H9 (cell line): ENCODE measurements at regions not wholly inside any gene's neighbourhood (a gene's known extent, or its start where the extent isn't known, plus 50 kb on each side); places are given as distances from the start of the nearest gene placed in this dataset.

Source experiments
- DNase-seq: peaks from one replicate; pipeline ENCODE4 v3.0.0-alpha.2; 2017
- H2AFZ ChIP-seq: one replicate; pipeline ENCODE4 v1.6.1; 2013; ENCODE audit warnings: mild to moderate bottlenecking, low read length, control low read depth, moderate library complexity
- H2AK5ac ChIP-seq: 2 replicates; pipeline ENCODE4 v1.6.1; 2013; ENCODE audit warnings: low read length, control low read depth, mixed read lengths; ENCODE audit not compliant: insufficient read length
- H2BK120ac ChIP-seq: one replicate; pipeline ENCODE4 v1.6.1; 2013; ENCODE audit warnings: low read depth, mild to moderate bottlenecking, low read length, control low read depth, inconsistent platforms; ENCODE audit not compliant: poor library complexity, severe bottlenecking
- H2BK12ac ChIP-seq: 2 replicates; pipeline ENCODE4 v1.6.1; 2013; ENCODE audit warnings: low read length, control low read depth, mixed read lengths, low read depth; ENCODE audit not compliant: insufficient read length
- H2BK15ac ChIP-seq: 2 replicates; pipeline ENCODE4 v1.6.1; 2013; ENCODE audit warnings: low read depth, low read length, control low read depth
- H2BK20ac ChIP-seq: one replicate; pipeline ENCODE4 v1.6.1; 2013; ENCODE audit warnings: low read depth, mild to moderate bottlenecking, low read length, control low read depth, inconsistent platforms; ENCODE audit not compliant: poor library complexity, severe bottlenecking
- H2BK5ac ChIP-seq: 2 replicates; pipeline ENCODE4 v1.6.1; 2013; ENCODE audit warnings: low read length, control low read depth, mixed read lengths; ENCODE audit not compliant: insufficient read length
- H3K14ac ChIP-seq: 2 replicates; pipeline ENCODE4 v1.6.1; 2013; ENCODE audit warnings: low read length, control low read depth; ENCODE audit not compliant: insufficient read depth
- H3K18ac ChIP-seq: 2 replicates; pipeline ENCODE4 v1.6.1; 2013; ENCODE audit warnings: low read depth, mild to moderate bottlenecking, mixed read lengths, low read length, control low read depth; ENCODE audit not compliant: insufficient read length
- H3K23ac ChIP-seq: 2 replicates; pipeline ENCODE4 v1.6.1; 2013; ENCODE audit warnings: low read length, control low read depth, mixed read lengths, low read depth; ENCODE audit not compliant: insufficient read length
- H3K23me2 ChIP-seq: 2 replicates; pipeline ENCODE4 v1.6.1; 2013; ENCODE audit warnings: low read depth, mild to moderate bottlenecking, mixed read lengths, low read length, control low read depth; ENCODE audit not compliant: insufficient read length, poor library complexity, severe bottlenecking
- H3K27ac ChIP-seq: 2 replicates; pipeline ENCODE4 v1.5.1; 2013; ENCODE audit warnings: low read length, control low read depth, mixed read lengths, low read depth; ENCODE audit not compliant: insufficient read length
- H3K27me3 ChIP-seq: 2 replicates; pipeline ENCODE4 v1.6.1; 2013; ENCODE audit warnings: low read length, control low read depth, inconsistent platforms; ENCODE audit not compliant: insufficient read depth
- H3K4ac ChIP-seq: 2 replicates; pipeline ENCODE4 v1.6.1; 2013; ENCODE audit warnings: low read depth, mild to moderate bottlenecking, control low read depth, inconsistent platforms, low read length, moderate library complexity
- H3K4me1 ChIP-seq: 2 replicates; pipeline ENCODE4 v1.6.1; 2013; ENCODE audit warnings: low read length, control low read depth, inconsistent platforms; ENCODE audit not compliant: insufficient read depth
- H3K4me2 ChIP-seq: 2 replicates; pipeline ENCODE4 v1.6.1; 2013; ENCODE audit warnings: low read length, control low read depth, mixed read lengths; ENCODE audit not compliant: insufficient read length, insufficient read depth
- H3K56ac ChIP-seq: 2 replicates; pipeline ENCODE4 v1.6.1; 2013; ENCODE audit warnings: low read depth, mild to moderate bottlenecking, mixed read lengths, low read length, control low read depth; ENCODE audit not compliant: insufficient read length
- H3K79me1 ChIP-seq: 2 replicates; pipeline ENCODE4 v1.6.1; 2013; ENCODE audit warnings: low read depth, mild to moderate bottlenecking, moderate library complexity, low read length, control low read depth, inconsistent platforms; ENCODE audit not compliant: insufficient read depth, poor library complexity, severe bottlenecking
- H3K79me2 ChIP-seq: 2 replicates; pipeline ENCODE4 v1.6.1; 2013; ENCODE audit warnings: low read length, control low read depth, inconsistent platforms; ENCODE audit not compliant: insufficient read depth
- H3K9ac ChIP-seq: 2 replicates; pipeline ENCODE4 v1.6.1; 2013; ENCODE audit warnings: low read length, control low read depth, mixed read lengths; ENCODE audit not compliant: insufficient read length; ENCODE audit errors: extremely low read depth
- H3K9me3 ChIP-seq: one replicate; pipeline ENCODE4 v1.6.1; 2013; ENCODE audit warnings: low read depth, low read length, inconsistent platforms; ENCODE audit not compliant: control insufficient read depth
- H3T11ph ChIP-seq: one replicate; pipeline ENCODE4 v1.6.1; 2013; ENCODE audit warnings: mild to moderate bottlenecking, low read length, control low read depth, inconsistent platforms
- H4K20me1 ChIP-seq: one replicate; pipeline ENCODE4 v1.6.1; 2013; ENCODE audit not compliant: control insufficient read depth, insufficient read length, insufficient read depth
- H4K5ac ChIP-seq: 2 replicates; pipeline ENCODE4 v1.6.1; 2013; ENCODE audit warnings: low read depth, mild to moderate bottlenecking, mixed read lengths, low read length, control low read depth; ENCODE audit not compliant: insufficient read length
- H4K8ac ChIP-seq: replicated peaks from 2 replicates; pipeline ENCODE4 v1.6.1; 2013; ENCODE audit warnings: low read length, control low read depth, mixed read lengths, low read depth; ENCODE audit not compliant: insufficient read length
- H4K91ac ChIP-seq: 2 replicates; pipeline ENCODE4 v1.6.1; 2013; ENCODE audit warnings: low read depth, mild to moderate bottlenecking, moderate library complexity, mixed read lengths, low read length, control low read depth; ENCODE audit not compliant: insufficient read length
- H3K27ac Mint-ChIP-seq, 3 experiments: 2 replicates in 2 of 3; 3 replicates in 1 of 3; pipeline ENCODE4 v1.8.0; 2020 to 2021; ENCODE audit warnings: mixed read lengths in 3 of 3, mild to moderate bottlenecking in 1 of 3, moderate library complexity in 1 of 3
- H3K27me3 Mint-ChIP-seq: 2 replicates; pipeline ENCODE4 v1.8.0; 2021; ENCODE audit warnings: low read depth, mild to moderate bottlenecking, moderate library complexity, mixed read lengths
- H3K36me3 Mint-ChIP-seq, 3 experiments: 2 replicates in 2 of 3; 3 replicates in 1 of 3; pipeline ENCODE4 v1.8.0; 2020 to 2021; ENCODE audit warnings: low read depth in 3 of 3, mixed read lengths in 3 of 3; ENCODE audit not compliant: insufficient read depth in 1 of 3
- H3K4me1 Mint-ChIP-seq, 2 experiments: 2 replicates each; pipeline ENCODE4 v1.8.0; 2020; ENCODE audit warnings: mixed read lengths in 2 of 2
- H3K4me3 Mint-ChIP-seq, 2 experiments: 2 replicates in 1 of 2; 3 replicates in 1 of 2; pipeline ENCODE4 v1.8.0; 2020 to 2021; ENCODE audit warnings: mild to moderate bottlenecking in 2 of 2, mixed read lengths in 2 of 2, moderate library complexity in 1 of 2
- H3K9me3 Mint-ChIP-seq, 2 experiments: 2 replicates in 1 of 2; 3 replicates in 1 of 2; pipeline ENCODE4 v1.8.0; 2020; ENCODE audit warnings: mild to moderate bottlenecking in 2 of 2, mixed read lengths in 2 of 2, moderate library complexity in 1 of 2
- CTCF ChIP-seq: fragments of 200-600 bp; sonication (generic); conservative IDR thresholded peaks from 3 replicates; pipeline ENCODE4 v1.8.0; 2021; ENCODE audit warnings: antibody characterized with exemption, mild to moderate bottlenecking
- WGBS: extraction: QIAGEN DNeasy Blood & Tissue Kit; methylation state at CpG from one replicate; pipeline ENCODE4 v1.1.7; 2013; ENCODE audit warnings: missing lambda C conversion rate, low lambda C conversion rate, mixed read lengths; ENCODE audit not compliant: insufficient read length; ENCODE audit errors: extremely low coverage; 5-methylcytosine and 5-hydroxymethylcytosine counted together

GRCh38 chr20:30484749-30485070 is 772.8 kb upstream of the DEFB115 start:
- Mint-ChIP-seq H3K27ac (no peak overlapping the region), H3K4me1 (no peaks in the 10 kb centered on the region), H3K36me3 (peaks cover 14 to 31% (median 16%) of the 10 kb centered on the region in 3 experiments; a peak in 6 of 7 replicates), H3K27me3 (peaks cover 3% of the 10 kb centered on the region; the same call in 1 of the 2 replicates), H3K9me3 (peaks cover 78 to 83% of the 10 kb centered on the region in 2 experiments), H3K4me3 (no peak overlapping the region)
- Histone ChIP-seq H3K9me3 (peaks cover 53% of the 10 kb centered on the region), H2BK120ac (no peak overlapping the region), H3K23me2 (no peaks in the 10 kb centered on the region), H2BK15ac (no peak overlapping the region), H3K9ac (no peak overlapping the region), H4K20me1 (no peaks in the 10 kb centered on the region), H3K18ac (no peak overlapping the region), H2BK12ac (no peak overlapping the region), H2BK5ac (no peak overlapping the region), H4K5ac (no peak overlapping the region), H3K79me1 (no peaks in the 10 kb centered on the region), H3K79me2 (no peaks in the 10 kb centered on the region), H3K4ac (no peak overlapping the region), H3K4me1 (no peaks in the 10 kb centered on the region), H2AFZ (no peak overlapping the region), H4K91ac (no peak overlapping the region), H3K27ac (no peak overlapping the region), H3K27me3 (no peaks in the 10 kb centered on the region), H4K8ac (no peak overlapping the region), H3T11ph (no peak overlapping the region), H3K56ac (no peak overlapping the region), H3K4me2 (no peak overlapping the region), H3K14ac (no peak overlapping the region), H3K23ac (no peak overlapping the region), H2AK5ac (no peak overlapping the region), H2BK20ac (no peak overlapping the region)
- no peak for DNase-seq
- WGBS = no CpG with 5 or more reads among the region's 17 CpGs
- no peak for TF ChIP-seq CTCF
